SKM-1 (cell line): ENCODE measurements at regions not wholly inside any gene's neighbourhood (a gene's known extent, or its start where the extent isn't known, plus 50 kb on each side); places are given as distances from the start of the nearest gene placed in this dataset.

Source experiments
- DNase-seq: peaks from one replicate; lab custom pipeline; 2025; ENCODE audit not compliant: unreplicated experiment; lab: John Stamatoyannopoulos, UW

GRCh38 chr5:8048920-8049319 is 180.0 kb downstream of the MTRR start:
- no peak for DNase-seq

GRCh38 chr5:8050616-8051175 is 181.7 kb downstream of the MTRR start:
- no peak for DNase-seq

- DNase-seq, result no peak
Observed at GRCh38 chr5:8053270-8053669, 184.3 kb downstream of the MTRR start.

- no peak for DNase-seq
Observed at GRCh38 chr5:8057769-8058168, 188.8 kb downstream of the MTRR start.

- no peak for DNase-seq
Observed at GRCh38 chr5:8058616-8059190, 189.8 kb downstream of the MTRR start.

- DNase-seq, result no peak
Observed at GRCh38 chr5:8059337-8059736, 190.4 kb downstream of the MTRR start.

GRCh38 chr5:8060235-8060952 is 191.4 kb downstream of the MTRR start:
- DNase-seq, result no peak

- DNase-seq, result no peak
Observed at GRCh38 chr5:8060953-8061429, 192.0 kb downstream of the MTRR start.

- DNase-seq, result no peak
Observed at GRCh38 chr5:8062521-8062920, 193.6 kb downstream of the MTRR start.

- no peak for DNase-seq
Observed at GRCh38 chr5:8068078-8068477, 199.1 kb downstream of the MTRR start.

GRCh38 chr5:8070138-8070537 is 201.2 kb downstream of the MTRR start:
- no peak for DNase-seq

- DNase-seq, result no peak
Observed at GRCh38 chr5:8079056-8079455, 210.1 kb downstream of the MTRR start.

GRCh38 chr5:8081179-8081578 is 212.2 kb downstream of the MTRR start:
- no peak for DNase-seq

- DNase-seq, result no peak
Observed at GRCh38 chr5:8093669-8094068, 224.7 kb downstream of the MTRR start.

- no peak for DNase-seq
Observed at GRCh38 chr5:8094304-8094703, 225.4 kb downstream of the MTRR start.

- no peak for DNase-seq
Observed at GRCh38 chr5:8097146-8097545, 228.2 kb downstream of the MTRR start.

- DNase-seq, result no peak
Observed at GRCh38 chr5:8098081-8098480, 229.1 kb downstream of the MTRR start.

GRCh38 chr5:8102714-8103113 is 233.8 kb downstream of the MTRR start:
- no peak for DNase-seq

- DNase-seq, result no peak
Observed at GRCh38 chr5:8114597-8115266, 245.8 kb downstream of the MTRR start.

GRCh38 chr5:8123559-8123958 is 254.6 kb downstream of the MTRR start:
- no peak for DNase-seq

- no peak for DNase-seq
Observed at GRCh38 chr5:8134609-8135008, 265.7 kb downstream of the MTRR start.

GRCh38 chr5:8135742-8136141 is 266.8 kb downstream of the MTRR start:
- no peak for DNase-seq
